B cell (primary cell): ENCODE measurements at regions not wholly inside any gene's neighbourhood (a gene's known extent, or its start where the extent isn't known, plus 50 kb on each side); places are given as distances from the start of the nearest gene placed in this dataset.

Experiments used
- ATAC-seq: fragments of 200-7000 bp; cut with Tn5 transposase; one replicate; pipeline ENCODE4 v1.10.0; 2021; ENCODE audit warnings: low read depth, mild to moderate bottlenecking, moderate number of reproducible peaks, moderate library complexity
- CTCF ChIA-PET: fragments of 350-600 bp; sonication (Branson Sonifier 250); formaldehyde crosslinking; loops from one replicate; lab custom pipeline; 2021; ENCODE audit warnings: antibody characterized with exemption, inconsistent platforms; lab: Charles Lee
- POLR2A ChIA-PET: fragments of 350-600 bp; sonication (Branson Sonifier 250); formaldehyde crosslinking; loops from one replicate; lab custom pipeline; 2021; ENCODE audit warnings: antibody characterized with exemption; lab: Charles Lee
- DNase-seq: peaks from one replicate; pipeline ENCODE4 v3.0.0; 2013
- H2AFZ ChIP-seq: 2 replicates; pipeline ENCODE4 v1.6.1; 2012; ENCODE audit warnings: mild to moderate bottlenecking, low read depth, low read length; ENCODE audit not compliant: insufficient read depth, poor library complexity, severe bottlenecking
- H3K27ac ChIP-seq, 2 donors: 1 replicate in 1 of 2; 2 replicates in 1 of 2; pipeline ENCODE4 v1.5.1; 2012 to 2013; ENCODE audit warnings: low read length in 2 of 2, mild to moderate bottlenecking in 2 of 2, moderate library complexity in 1 of 2
- H3K27me3 ChIP-seq, 4 experiments: fragments of 200-600 bp in 1 of 4; sonication (generic) in 1 of 4; replicated peaks in 1 of 4; 1 replicate in 2 of 4; 2 replicates in 2 of 4; pipeline versions ENCODE4 v1.6.1 to v1.7.0; 2013 to 2016; ENCODE audit warnings: low read length in 3 of 4, mild to moderate bottlenecking in 2 of 4, mixed read lengths in 1 of 4, moderate library complexity in 1 of 4; ENCODE audit not compliant: insufficient read depth in 4 of 4, control insufficient read depth in 3 of 4; ENCODE audit errors: control extremely low read depth in 1 of 4
- H3K36me3 ChIP-seq, 2 experiments: replicated peaks in 1 of 2; 1 replicate in 1 of 2; 2 replicates in 1 of 2; pipeline versions ENCODE4 v1.6.1 to v1.7.1; 2013; ENCODE audit warnings: low read length in 1 of 2; ENCODE audit not compliant: insufficient read depth in 2 of 2, control insufficient read depth in 1 of 2; ENCODE audit errors: control extremely low read depth in 1 of 2, extremely low read depth in 1 of 2
- H3K4me1 ChIP-seq, 2 donors: fragments of 200-600 bp in 1 of 2; sonication (generic) in 1 of 2; 1 replicate in 1 of 2; 2 replicates in 1 of 2; pipeline versions ENCODE4 v1.5.1 to v1.6.1; 2013 to 2017; ENCODE audit warnings: low read length in 2 of 2; ENCODE audit not compliant: control insufficient read depth in 2 of 2, insufficient read depth in 2 of 2
- H3K4me2 ChIP-seq: replicated peaks from 2 replicates; pipeline ENCODE3; 2012; ENCODE audit warnings: mild to moderate bottlenecking, low read depth, low read length; ENCODE audit not compliant: poor library complexity, severe bottlenecking
- H3K4me3 ChIP-seq, 5 experiments: fragments of 200-600 bp in 1 of 5; sonication (generic) in 1 of 5; 1 replicate in 3 of 5; 2 replicates in 2 of 5; pipeline versions ENCODE4 v1.5.1 to v1.7.0; 2011 to 2016; ENCODE audit warnings: low read length in 4 of 5, mild to moderate bottlenecking in 4 of 5, low read depth in 2 of 5, control low read depth in 1 of 5, moderate library complexity in 1 of 5; ENCODE audit not compliant: insufficient read depth in 1 of 5; ENCODE audit errors: control extremely low read depth in 1 of 5, extremely low read depth in 1 of 5
- H3K79me2 ChIP-seq: fragments of 200-600 bp; sonication (generic); one replicate; pipeline ENCODE4 v1.6.0; 2016; ENCODE audit warnings: low read length; ENCODE audit not compliant: control insufficient read depth, insufficient read depth
- H3K9ac ChIP-seq: fragments of 200-600 bp; sonication (generic); 2 replicates; pipeline ENCODE4 v1.6.1; 2017; ENCODE audit warnings: mild to moderate bottlenecking, low read length, moderate library complexity
- H3K9me3 ChIP-seq, 3 donors: one replicate each; pipeline versions ENCODE4 v1.6.1 to v1.7.1; 2013; ENCODE audit warnings: low read length in 2 of 3; ENCODE audit not compliant: control insufficient read depth in 2 of 3, insufficient read depth in 1 of 3; ENCODE audit errors: control extremely low read depth in 1 of 3
- H4K20me1 ChIP-seq: 2 replicates; pipeline ENCODE4 v1.6.0; 2012; ENCODE audit warnings: mild to moderate bottlenecking, low read length; ENCODE audit not compliant: insufficient read depth, control insufficient read depth, poor library complexity, severe bottlenecking
- H3K27ac Mint-ChIP-seq: one replicate; pipeline ENCODE4 v1.8.0; 2021; ENCODE audit warnings: mixed read lengths
- H3K27me3 Mint-ChIP-seq: one replicate; pipeline ENCODE4 v1.8.0; 2021; ENCODE audit warnings: mixed read lengths
- H3K4me1 Mint-ChIP-seq: one replicate; pipeline ENCODE4 v1.8.0; 2021; ENCODE audit warnings: mixed read lengths
- H3K4me3 Mint-ChIP-seq: one replicate; pipeline ENCODE4 v1.8.0; 2021; ENCODE audit warnings: mixed read lengths
- H3K9me3 Mint-ChIP-seq: one replicate; pipeline ENCODE4 v1.8.0; 2022; ENCODE audit warnings: mixed read lengths; ENCODE audit not compliant: insufficient read depth
- EZH2 ChIP-seq: IDR thresholded peaks from 2 replicates; pipeline ENCODE4 v1.6.1; 2012; ENCODE audit warnings: borderline replicate concordance, low read depth, mild to moderate bottlenecking, moderate library complexity, low read length; ENCODE audit not compliant: insufficient read depth, poor library complexity, severe bottlenecking
- WGBS: methylation state at CpG from one replicate; pipeline ENCODE4 v1.1.5; 2013; ENCODE audit warnings: missing lambda C conversion rate; ENCODE audit not compliant: insufficient coverage; 5-methylcytosine and 5-hydroxymethylcytosine counted together
- intact Hi-C: fragments of 100-400 bp; cut with micrococcal nuclease; formaldehyde crosslinking; loops from one replicate; pipeline ENCODE4 v1.10.0; 2022
- TF ChIP-seq, protein P1 (sequence below): fragments of 200-600 bp; IDR thresholded peaks from one replicate; pipeline ENCODE4 v1.8.0; 2022; ENCODE audit warnings: antibody characterized with exemption, mild to moderate bottlenecking

DNA sequence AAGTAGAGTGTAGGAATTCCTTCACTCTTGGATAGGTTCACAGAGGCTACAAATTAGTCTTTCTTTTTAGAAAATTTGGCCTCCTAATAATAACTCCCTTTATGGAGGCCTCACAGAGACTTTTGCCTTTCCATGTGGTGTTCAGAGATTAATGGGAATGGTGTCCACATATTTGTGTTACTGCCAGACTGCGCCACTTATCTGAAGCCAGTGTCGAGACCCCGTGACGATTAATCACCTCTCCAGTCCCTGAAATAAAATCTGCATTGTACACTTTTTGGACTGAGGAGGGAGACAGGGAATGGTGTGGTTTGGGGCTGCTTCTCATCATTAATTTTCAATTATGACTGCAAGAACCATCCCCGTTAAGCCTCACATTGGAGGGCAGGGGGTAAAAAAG lies 980.5 kb downstream of the FLRT2 start:
- intact Hi-C loops, result no loop called here
- no peak overlapping the region for H3K4me3 Mint-ChIP-seq
- no peaks in the 10 kb centered on the region for H4K20me1 ChIP-seq
- H3K27me3 ChIP-seq, result no peaks in the 10 kb centered on the region
- no peak overlapping the region for H3K4me3 ChIP-seq
- no peak overlapping the region for H3K9ac ChIP-seq
- CTCF ChIA-PET, result no interaction called here
- H3K4me1 ChIP-seq, result no peaks in the 10 kb centered on the region
- no peaks in the 10 kb centered on the region for H3K79me2 ChIP-seq
- no peak overlapping the region for H3K27ac ChIP-seq
- DNase-seq (no peak), ATAC-seq (no peak)
- no peak overlapping the region for H3K4me2 ChIP-seq
- no peaks in the 10 kb centered on the region for H3K4me1 Mint-ChIP-seq
- no peaks in the 10 kb centered on the region for H3K27me3 Mint-ChIP-seq
- H3K9me3 Mint-ChIP-seq, result peaks cover 2% of the 10 kb centered on the region
- no peaks in the 10 kb centered on the region for H3K9me3 ChIP-seq
- POLR2A ChIA-PET, result no interaction called here
- H3K27ac Mint-ChIP-seq, result no peak overlapping the region
- TF ChIP-seq, protein P1, sequence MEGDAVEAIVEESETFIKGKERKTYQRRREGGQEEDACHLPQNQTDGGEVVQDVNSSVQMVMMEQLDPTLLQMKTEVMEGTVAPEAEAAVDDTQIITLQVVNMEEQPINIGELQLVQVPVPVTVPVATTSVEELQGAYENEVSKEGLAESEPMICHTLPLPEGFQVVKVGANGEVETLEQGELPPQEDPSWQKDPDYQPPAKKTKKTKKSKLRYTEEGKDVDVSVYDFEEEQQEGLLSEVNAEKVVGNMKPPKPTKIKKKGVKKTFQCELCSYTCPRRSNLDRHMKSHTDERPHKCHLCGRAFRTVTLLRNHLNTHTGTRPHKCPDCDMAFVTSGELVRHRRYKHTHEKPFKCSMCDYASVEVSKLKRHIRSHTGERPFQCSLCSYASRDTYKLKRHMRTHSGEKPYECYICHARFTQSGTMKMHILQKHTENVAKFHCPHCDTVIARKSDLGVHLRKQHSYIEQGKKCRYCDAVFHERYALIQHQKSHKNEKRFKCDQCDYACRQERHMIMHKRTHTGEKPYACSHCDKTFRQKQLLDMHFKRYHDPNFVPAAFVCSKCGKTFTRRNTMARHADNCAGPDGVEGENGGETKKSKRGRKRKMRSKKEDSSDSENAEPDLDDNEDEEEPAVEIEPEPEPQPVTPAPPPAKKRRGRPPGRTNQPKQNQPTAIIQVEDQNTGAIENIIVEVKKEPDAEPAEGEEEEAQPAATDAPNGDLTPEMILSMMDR, result no peak
- no peak for TF ChIP-seq EZH2
- no CpG with 5 or more reads among the region's 5 CpGs for WGBS
- H2AFZ ChIP-seq, result no peak overlapping the region
- H3K36me3 ChIP-seq, result no peaks in the 10 kb centered on the region

DNA sequence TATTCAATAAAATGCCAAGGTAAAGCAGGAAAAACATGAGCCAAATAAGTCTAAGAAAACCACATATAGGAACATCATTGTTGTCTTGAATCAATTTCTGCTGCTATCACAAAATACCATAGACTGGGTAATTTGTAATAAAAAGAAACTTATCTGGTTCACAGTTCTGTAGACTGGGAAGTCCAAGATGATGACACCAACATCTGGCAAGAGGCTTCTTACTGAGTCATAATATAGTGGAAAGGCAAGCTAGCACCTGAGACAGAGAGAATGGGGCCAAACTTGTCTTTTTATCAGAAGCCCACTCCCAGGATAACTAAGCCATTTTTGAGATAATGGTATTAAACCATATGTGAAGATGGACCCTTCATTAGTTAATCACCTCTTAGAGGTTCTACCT lies 975.9 kb downstream of the FLRT2 start:
- Histone ChIP-seq H3K4me1 (peaks cover 0 to 3% of the 10 kb centered on the region in 2 donors), H3K79me2 (no peaks in the 10 kb centered on the region), H3K4me2 (no peak overlapping the region), H3K9ac (no peak overlapping the region), H2AFZ (no peak overlapping the region), H3K9me3 (no peaks in the 10 kb centered on the region), H4K20me1 (no peaks in the 10 kb centered on the region), H3K27me3 (no peaks in the 10 kb centered on the region), H3K27ac (no peak overlapping the region), H3K36me3 (no peaks in the 10 kb centered on the region), H3K4me3 (no peak overlapping the region)
- Mint-ChIP-seq H3K27ac (no peak overlapping the region), H3K9me3 (peaks cover 2% of the 10 kb centered on the region), H3K4me1 (peaks cover 2% of the 10 kb centered on the region), H3K27me3 (no peaks in the 10 kb centered on the region), H3K4me3 (no peak overlapping the region)
- TF ChIP-seq EZH2, result no peak
- TF ChIP-seq, protein P1, result no peak
- ChIA-PET POLR2A (no interaction called here), CTCF (no interaction called here)
- ATAC-seq (no peak), DNase-seq (no peak)
- intact Hi-C loops, result no loop called here
